Gastrocnemius medialis (tissue), 4 donors: ENCODE measurements at regions not wholly inside any gene's neighbourhood (a gene's known extent, or its start where the extent isn't known, plus 50 kb on each side); places are given as distances from the start of the nearest gene placed in this dataset.

Experiments
- ATAC-seq, 2 donors: fragments of 150-250 bp; one replicate each; pipeline ENCODE4 v1.9.1; 2016
- DNase-seq, 2 donors: peaks; one replicate each; pipeline ENCODE4 v3.0.0-alpha.2; 2019
- H3K27ac ChIP-seq, 4 donors: fragments of 200-600 bp; sonication (generic); 1 replicate in 1 of 4; 2 replicates in 3 of 4; pipeline ENCODE4 v1.5.1; 2016 to 2018; ENCODE audit warnings: mild to moderate bottlenecking in 2 of 4, moderate library complexity in 1 of 4
- H3K27me3 ChIP-seq, 3 donors: fragments of 200-600 bp; sonication (generic) in 2 of 3; 1 replicate in 1 of 3; 2 replicates in 2 of 3; pipeline versions ENCODE4 v1.5.1 to v1.6.0; 2016 to 2019; ENCODE audit warnings: mild to moderate bottlenecking in 1 of 3, moderate library complexity in 1 of 3
- H3K36me3 ChIP-seq, 2 donors: fragments of 200-600 bp; sonication (generic) in 1 of 2; one replicate each; pipeline ENCODE4 v1.5.1; 2017 to 2018
- H3K4me1 ChIP-seq, 2 donors: fragments of 200-600 bp; sonication (generic) in 1 of 2; one replicate each; pipeline ENCODE4 v1.5.1; 2016 to 2017; ENCODE audit warnings: mild to moderate bottlenecking in 2 of 2
- H3K4me3 ChIP-seq, 4 donors: fragments of 200-600 bp; sonication (generic) in 3 of 4; 1 replicate in 1 of 4; 2 replicates in 3 of 4; pipeline ENCODE4 v1.5.1; 2016 to 2019; ENCODE audit warnings: mild to moderate bottlenecking in 2 of 4
- H3K9me3 ChIP-seq, 3 donors: fragments of 200-600 bp; sonication (generic) in 2 of 3; 1 replicate in 1 of 3; 2 replicates in 2 of 3; pipeline ENCODE4 v1.5.1; 2016 to 2019
- CTCF ChIP-seq, 5 experiments: fragments of 450-650 bp in 3 of 5; fragments of 200-600 bp in 2 of 5; sonication (generic) in 2 of 5; IDR thresholded peaks in 4 of 5; conservative IDR thresholded peaks in 1 of 5; 1 replicate in 4 of 5; 2 replicates in 1 of 5; pipeline ENCODE4 v1.5.1; 2016 to 2019; ENCODE audit warnings: antibody characterized with exemption in 5 of 5, mild to moderate bottlenecking in 3 of 5, moderate library complexity in 3 of 5
- POLR2A ChIP-seq, 2 donors: fragments of 450-650 bp; IDR thresholded peaks; one replicate each; pipeline ENCODE4 v1.6.1; 2017; ENCODE audit warnings: antibody characterized with exemption in 2 of 2, mild to moderate bottlenecking in 2 of 2, moderate library complexity in 2 of 2
- in situ Hi-C, 4 donors: fragments of 200-750 bp; cut with MboI; loops; one replicate each; pipeline versions ENCODE4 v1.15.0 to v1.8.0; 2017; ENCODE audit warnings: low sequenced_read_pairs in 4 of 4
- intact Hi-C: fragments of 100-400 bp; cut with DNase I; formaldehyde crosslinking; loops from one replicate; pipeline ENCODE4 v1.15.1; 2023; ENCODE audit warnings: low total_unique reads

GRCh38 chr20:17885544-17885943 is 83.0 kb downstream of the SNX5 start:
- Histone ChIP-seq H3K4me1 (peaks cover 0 to 2% of the 10 kb centered on the region in 2 donors), H3K9me3 (no peaks in the 10 kb centered on the region), H3K27me3 (no peaks in the 10 kb centered on the region), H3K36me3 (no peaks in the 10 kb centered on the region), H3K4me3 (no peak overlapping the region), H3K27ac (no peak overlapping the region)
- no peak for ATAC-seq
- DNase-seq: no peak
- intact Hi-C loops (no loop called here), in situ Hi-C loops (loop anchor here in 1 of 4 donors (25.0 kb wide), 1 partner anchor 198 kb away; the partner anchor contains the start of genes BANF2 and RRBP1)
- TF ChIP-seq POLR2A (IDR thresholded peaks at IDR 0.05) (no peak), CTCF (IDR thresholded peaks at IDR 0.05 in 4 of 5, conservative IDR thresholded peaks at IDR 0.05 in 1 of 5) (no peak)

GRCh38 chr20:17885076-17885475 is 83.5 kb downstream of the SNX5 start:
- H3K4me3 ChIP-seq: no peak overlapping the region
- H3K27ac ChIP-seq: no peak overlapping the region
- ATAC-seq (no peak), DNase-seq (no peak)
- no peaks in the 10 kb centered on the region for H3K9me3 ChIP-seq
- no peaks in the 10 kb centered on the region for H3K36me3 ChIP-seq
- in situ Hi-C loops (loop anchor here in 1 of 4 donors (25.0 kb wide), 1 partner anchor 198 kb away; the partner anchor contains the start of genes BANF2 and RRBP1), intact Hi-C loops (no loop called here)
- H3K4me1 ChIP-seq: peaks cover 0 to 2% of the 10 kb centered on the region in 2 donors
- H3K27me3 ChIP-seq: no peaks in the 10 kb centered on the region
- TF ChIP-seq POLR2A (IDR thresholded peaks at IDR 0.05): no peak
- TF ChIP-seq CTCF (IDR thresholded peaks at IDR 0.05 in 4 of 5, conservative IDR thresholded peaks at IDR 0.05 in 1 of 5): no peak

- no peak overlapping the region for H3K4me3 ChIP-seq
- H3K27ac ChIP-seq: no peak overlapping the region
- TF ChIP-seq CTCF (IDR thresholded peaks at IDR 0.05 in 4 of 5, conservative IDR thresholded peaks at IDR 0.05 in 1 of 5): no peak
- no peak for TF ChIP-seq POLR2A (IDR thresholded peaks at IDR 0.05)
- no peak for DNase-seq
- intact Hi-C loops (no loop called here), in situ Hi-C loops (loop anchor here in 1 of 4 donors (25.0 kb wide), 1 partner anchor 197 kb away; the partner anchor contains the start of genes BANF2 and RRBP1)
- H3K9me3 ChIP-seq: no peaks in the 10 kb centered on the region
- H3K36me3 ChIP-seq: no peaks in the 10 kb centered on the region
- H3K4me1 ChIP-seq: peaks cover 0 to 2% of the 10 kb centered on the region in 2 donors
- no peak for ATAC-seq
- no peaks in the 10 kb centered on the region for H3K27me3 ChIP-seq
Measured at GRCh38 chr20:17884307-17885003, 84.1 kb downstream of the SNX5 start.

- intact Hi-C loops: no loop called here
- Histone ChIP-seq H3K27ac (no peak overlapping the region), H3K9me3 (no peaks in the 10 kb centered on the region), H3K27me3 (no peaks in the 10 kb centered on the region), H3K36me3 (no peaks in the 10 kb centered on the region), H3K4me1 (peaks cover 0 to 2% of the 10 kb centered on the region in 2 donors), H3K4me3 (no peak overlapping the region)
- in situ Hi-C loops: loop anchor here in 1 of 4 donors (25.0 kb wide), 1 partner anchor 196 kb away; the partner anchor contains the start of genes BANF2 and RRBP1
- TF ChIP-seq POLR2A (IDR thresholded peaks at IDR 0.05): no peak
- ATAC-seq (no peak), DNase-seq (no peak)
Measured at GRCh38 chr20:17883592-17884306, 84.8 kb downstream of the SNX5 start.
